Keratinocyte (primary cell): ENCODE measurements at regions not wholly inside any gene's neighbourhood (a gene's known extent, or its start where the extent isn't known, plus 50 kb on each side); places are given as distances from the start of the nearest gene placed in this dataset.

ENCODE experiments used
- DNase-seq: peaks from one replicate; pipeline ENCODE4 v3.0.0-alpha.2; 2011; ENCODE audit warnings: low read depth, missing footprints, low spot score
- FAIRE-seq: peaks from 2 replicates; lab custom pipeline; 2011; peaks lifted over from hg19 to GRCh38; lab: Jason Lieb, UNC
- H2AFZ ChIP-seq: 2 replicates; pipeline ENCODE4 v1.6.0; 2012; ENCODE audit warnings: low read length, control low read depth, inconsistent platforms; ENCODE audit not compliant: control insufficient read depth
- H3K27ac ChIP-seq: 2 replicates; pipeline ENCODE4 v1.5.1; 2011; ENCODE audit warnings: low read length; ENCODE audit not compliant: control insufficient read depth, insufficient read depth
- H3K27me3 ChIP-seq: 3 replicates; pipeline ENCODE4 v1.6.0; 2011; ENCODE audit warnings: low read length; ENCODE audit not compliant: control insufficient read depth, insufficient read depth; ENCODE audit errors: extremely low read depth
- H3K36me3 ChIP-seq, 2 experiments: 2 replicates in 1 of 2; 3 replicates in 1 of 2; pipeline ENCODE4 v1.5.1; 2011; ENCODE audit warnings: low read length in 2 of 2, mild to moderate bottlenecking in 1 of 2; ENCODE audit not compliant: control insufficient read depth in 2 of 2, insufficient read depth in 2 of 2; ENCODE audit errors: extremely low read depth in 1 of 2
- H3K4me1 ChIP-seq: 3 replicates; pipeline ENCODE4 v1.5.1; 2011; ENCODE audit warnings: low read length; ENCODE audit not compliant: control insufficient read depth, insufficient read depth; ENCODE audit errors: extremely low read depth
- H3K4me2 ChIP-seq: 3 replicates; pipeline ENCODE4 v1.6.0; 2011; ENCODE audit warnings: low read depth, low read length; ENCODE audit not compliant: control insufficient read depth, insufficient read depth; ENCODE audit errors: extremely low read depth
- H3K4me3 ChIP-seq, 3 experiments: fragments of 200-600 bp in 1 of 3; sonication (generic) in 1 of 3; 2 replicates in 2 of 3; 3 replicates in 1 of 3; pipeline ENCODE4 v1.5.1; 2011 to 2016; ENCODE audit warnings: low read length in 3 of 3, mild to moderate bottlenecking in 3 of 3, control low read depth in 2 of 3, inconsistent platforms in 1 of 3, low read depth in 1 of 3, mixed read lengths in 1 of 3, mixed run types in 1 of 3, moderate library complexity in 1 of 3; ENCODE audit not compliant: control insufficient read depth in 2 of 3, insufficient read depth in 2 of 3; ENCODE audit errors: extremely low read depth in 1 of 3
- H3K79me2 ChIP-seq: 2 replicates; pipeline ENCODE4 v1.6.0; 2012; ENCODE audit warnings: low read length; ENCODE audit not compliant: control insufficient read depth, insufficient read depth
- H3K9ac ChIP-seq: 3 replicates; pipeline ENCODE4 v1.6.0; 2011; ENCODE audit warnings: low read length; ENCODE audit not compliant: control insufficient read depth, insufficient read depth; ENCODE audit errors: extremely low read depth
- H3K9me1 ChIP-seq: 3 replicates; pipeline ENCODE4 v1.6.0; 2011; ENCODE audit warnings: low read length; ENCODE audit not compliant: control insufficient read depth, insufficient read depth; ENCODE audit errors: extremely low read depth
- H3K9me3 ChIP-seq: 2 replicates; pipeline ENCODE4 v1.5.1; 2012; ENCODE audit warnings: low read depth, low read length; ENCODE audit not compliant: control insufficient read depth
- H4K20me1 ChIP-seq: 3 replicates; pipeline ENCODE4 v1.6.0; 2011; ENCODE audit warnings: low read length; ENCODE audit not compliant: control insufficient read depth, insufficient read depth; ENCODE audit errors: extremely low read depth
- EZH2 ChIP-seq: IDR thresholded peaks from one replicate; pipeline ENCODE4 v1.6.1; 2012; ENCODE audit warnings: inconsistent platforms, mild to moderate bottlenecking, low read length, moderate library complexity
- dilution Hi-C: fragments of 300-500 bp; cut with MboI; formaldehyde crosslinking; loops from one replicate; pipeline ENCODE4 v1.7.0; 2020; ENCODE audit warnings: low sequenced_read_pairs; ENCODE audit not compliant: extremely low pct_ligation_motif_present
- TF ChIP-seq, protein P1 (sequence below), 3 experiments: IDR thresholded peaks in 1 of 3; conservative IDR thresholded peaks in 1 of 3; optimal IDR thresholded peaks in 1 of 3; 2 replicates in 2 of 3; 3 replicates in 1 of 3; pipeline versions ENCODE3 to v1.5.1; 2011; ENCODE audit warnings: low read length in 3 of 3, mild to moderate bottlenecking in 3 of 3, moderate library complexity in 2 of 3, control low read depth in 1 of 3, inconsistent platforms in 1 of 3; ENCODE audit not compliant: insufficient read depth in 2 of 3; ENCODE audit errors: extremely low read depth in 1 of 3

DNA sequence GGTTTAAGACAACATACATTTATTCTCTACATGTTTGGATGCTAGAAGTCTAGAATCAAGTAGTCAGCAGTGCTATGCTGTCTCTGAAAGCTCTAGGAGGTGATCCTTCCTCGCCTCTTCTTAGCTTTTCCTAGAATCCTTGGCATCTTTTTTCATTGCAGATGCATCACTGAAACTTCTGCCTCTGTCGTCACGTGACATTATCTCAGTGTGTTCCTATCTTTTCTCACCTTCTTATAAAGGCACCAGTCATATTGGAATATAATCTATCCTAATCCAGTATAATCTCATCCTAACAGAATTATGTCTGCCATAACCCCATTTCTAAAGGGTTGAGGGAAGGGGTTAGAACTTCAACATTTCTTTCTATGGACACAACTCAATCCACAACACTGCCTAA lies 851.2 kb upstream of the CRIM1 start:
- Histone ChIP-seq H3K9ac (no peak overlapping the region), H3K4me2 (no peak overlapping the region), H3K4me1 (peaks cover 2% of the 10 kb centered on the region), H3K36me3 (no peaks in the 10 kb centered on the region), H3K27ac (no peak overlapping the region), H3K79me2 (no peaks in the 10 kb centered on the region), H4K20me1 (no peaks in the 10 kb centered on the region), H2AFZ (no peak overlapping the region), H3K27me3 (no peaks in the 10 kb centered on the region), H3K4me3 (no peak overlapping the region), H3K9me3 (no peaks in the 10 kb centered on the region), H3K9me1 (no peaks in the 10 kb centered on the region)
- dilution Hi-C loops: no loop called here
- no peak for TF ChIP-seq EZH2
- TF ChIP-seq, protein P1, sequence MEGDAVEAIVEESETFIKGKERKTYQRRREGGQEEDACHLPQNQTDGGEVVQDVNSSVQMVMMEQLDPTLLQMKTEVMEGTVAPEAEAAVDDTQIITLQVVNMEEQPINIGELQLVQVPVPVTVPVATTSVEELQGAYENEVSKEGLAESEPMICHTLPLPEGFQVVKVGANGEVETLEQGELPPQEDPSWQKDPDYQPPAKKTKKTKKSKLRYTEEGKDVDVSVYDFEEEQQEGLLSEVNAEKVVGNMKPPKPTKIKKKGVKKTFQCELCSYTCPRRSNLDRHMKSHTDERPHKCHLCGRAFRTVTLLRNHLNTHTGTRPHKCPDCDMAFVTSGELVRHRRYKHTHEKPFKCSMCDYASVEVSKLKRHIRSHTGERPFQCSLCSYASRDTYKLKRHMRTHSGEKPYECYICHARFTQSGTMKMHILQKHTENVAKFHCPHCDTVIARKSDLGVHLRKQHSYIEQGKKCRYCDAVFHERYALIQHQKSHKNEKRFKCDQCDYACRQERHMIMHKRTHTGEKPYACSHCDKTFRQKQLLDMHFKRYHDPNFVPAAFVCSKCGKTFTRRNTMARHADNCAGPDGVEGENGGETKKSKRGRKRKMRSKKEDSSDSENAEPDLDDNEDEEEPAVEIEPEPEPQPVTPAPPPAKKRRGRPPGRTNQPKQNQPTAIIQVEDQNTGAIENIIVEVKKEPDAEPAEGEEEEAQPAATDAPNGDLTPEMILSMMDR (optimal IDR thresholded peaks at IDR 0.05 in 1 of 3, IDR thresholded peaks at IDR 0.05 in 1 of 3, conservative IDR thresholded peaks at IDR 0.05 in 1 of 3; ENCODE audit: extremely low read depth in 1 of 3, insufficient read depth in 2 of 3, low read length in 3 of 3): no peak
- no peak for FAIRE-seq
- DNase-seq: no peak

DNA sequence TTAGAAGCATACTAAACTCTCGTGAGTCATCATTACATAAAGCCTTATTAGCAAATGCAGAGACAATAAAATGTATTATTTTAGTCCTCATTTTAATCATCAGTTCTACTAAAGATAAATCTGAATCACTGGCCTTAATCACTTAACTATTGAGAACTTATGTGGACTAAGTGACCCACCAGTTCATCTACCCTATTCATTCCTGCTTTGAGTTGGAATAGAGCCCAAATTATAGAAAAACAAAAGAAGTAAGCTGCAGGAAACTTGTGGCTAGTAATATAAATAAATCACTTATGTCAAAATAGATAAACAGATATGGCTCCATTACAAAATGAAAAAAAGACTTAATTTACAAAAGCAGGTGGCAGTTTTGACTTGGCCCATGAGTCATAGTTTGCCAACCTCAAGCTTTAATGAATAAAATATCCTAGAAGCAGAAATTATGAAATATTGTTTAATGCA lies 851.8 kb upstream of the CRIM1 start:
- no peak for FAIRE-seq
- Histone ChIP-seq H3K4me3 (no peak overlapping the region), H3K27ac (no peak overlapping the region), H3K4me2 (no peak overlapping the region), H2AFZ (no peak overlapping the region), H3K9me1 (no peaks in the 10 kb centered on the region), H3K9me3 (no peaks in the 10 kb centered on the region), H3K79me2 (no peaks in the 10 kb centered on the region), H3K36me3 (no peaks in the 10 kb centered on the region), H4K20me1 (no peaks in the 10 kb centered on the region), H3K27me3 (no peaks in the 10 kb centered on the region), H3K4me1 (peaks cover 2% of the 10 kb centered on the region), H3K9ac (no peak overlapping the region)
- DNase-seq: peak; percentile 32
- dilution Hi-C loops: no loop called here
- no peak for TF ChIP-seq EZH2
- TF ChIP-seq, protein P1 (optimal IDR thresholded peaks at IDR 0.05 in 1 of 3, IDR thresholded peaks at IDR 0.05 in 1 of 3, conservative IDR thresholded peaks at IDR 0.05 in 1 of 3; ENCODE audit: extremely low read depth in 1 of 3, insufficient read depth in 2 of 3, low read length in 3 of 3): no peak
